HepG2 (cell line): ENCODE measurements at regions not wholly inside any gene's neighbourhood (a gene's known extent, or its start where the extent isn't known, plus 50 kb on each side); places are given as distances from the start of the nearest gene placed in this dataset.

ENCODE experiments used
- BCL3 ChIP-seq: sonication (generic); formaldehyde crosslinking; IDR thresholded peaks from 2 replicates; pipeline ENCODE4 v1.5.1; 2020; ENCODE audit warnings: mild to moderate bottlenecking, missing genetic modification reagents, moderate library complexity
- HOXA3 ChIP-seq: sonication (generic); formaldehyde crosslinking; IDR thresholded peaks from 2 replicates; pipeline ENCODE4 v1.5.0; 2020; ENCODE audit warnings: missing genetic modification reagents
- IKZF4 ChIP-seq: sonication (generic); formaldehyde crosslinking; IDR thresholded peaks from 2 replicates; pipeline ENCODE4 v1.5.1; 2020; ENCODE audit warnings: borderline replicate concordance, mild to moderate bottlenecking, low read depth, missing genetic modification reagents; ENCODE audit errors: not compliant biosample characterization
- KMT2A ChIP-seq: sonication (generic); formaldehyde crosslinking; IDR thresholded peaks from 2 replicates; pipeline ENCODE4 v1.4.0; 2020; ENCODE audit warnings: missing genetic modification reagents
- NFKB2 ChIP-seq: sonication (generic); formaldehyde crosslinking; IDR thresholded peaks from 2 replicates; pipeline ENCODE4 v1.4.0; 2020; ENCODE audit warnings: missing genetic modification reagents, borderline replicate concordance
- NR2F6 ChIP-seq, 2 experiments: IDR thresholded peaks; 2 replicates each; pipeline ENCODE4 v1.6.1; 2016; ENCODE audit warnings: antibody characterized with exemption in 1 of 2, mild to moderate bottlenecking in 1 of 2
- RBFOX2 ChIP-seq: fragments of 200-400 bp; formaldehyde crosslinking; IDR thresholded peaks from 2 replicates; pipeline ENCODE4 v1.6.1; 2017; ENCODE audit warnings: low read depth, mild to moderate bottlenecking, low read length
- ZNF605 ChIP-seq: sonication (generic); formaldehyde crosslinking; IDR thresholded peaks from 2 replicates; pipeline ENCODE4 v1.8.0; 2022; ENCODE audit warnings: mild to moderate bottlenecking, missing genetic modification reagents
- ZNF768 ChIP-seq: sonication (generic); formaldehyde crosslinking; IDR thresholded peaks from 2 replicates; pipeline ENCODE4 v1.4.0; 2020; ENCODE audit warnings: missing genetic modification reagents
- TF ChIP-seq, protein P1 (sequence below): sonication (generic); formaldehyde crosslinking; IDR thresholded peaks from one replicate; pipeline ENCODE4 v1.5.1; 2020; ENCODE audit warnings: mild to moderate bottlenecking, missing genetic modification reagents; ENCODE audit errors: not compliant biosample characterization
- TF ChIP-seq, protein P2 (sequence below): sonication (generic); formaldehyde crosslinking; IDR thresholded peaks from 2 replicates; pipeline ENCODE4 v1.4.0; 2020; ENCODE audit warnings: missing genetic modification reagents, borderline replicate concordance
- TF ChIP-seq, protein P3 (sequence below): sonication (generic); formaldehyde crosslinking; IDR thresholded peaks from 2 replicates; pipeline ENCODE4 v1.5.1; 2020; ENCODE audit warnings: mild to moderate bottlenecking, moderate library complexity, missing genetic modification reagents

- TF ChIP-seq, protein P1, sequence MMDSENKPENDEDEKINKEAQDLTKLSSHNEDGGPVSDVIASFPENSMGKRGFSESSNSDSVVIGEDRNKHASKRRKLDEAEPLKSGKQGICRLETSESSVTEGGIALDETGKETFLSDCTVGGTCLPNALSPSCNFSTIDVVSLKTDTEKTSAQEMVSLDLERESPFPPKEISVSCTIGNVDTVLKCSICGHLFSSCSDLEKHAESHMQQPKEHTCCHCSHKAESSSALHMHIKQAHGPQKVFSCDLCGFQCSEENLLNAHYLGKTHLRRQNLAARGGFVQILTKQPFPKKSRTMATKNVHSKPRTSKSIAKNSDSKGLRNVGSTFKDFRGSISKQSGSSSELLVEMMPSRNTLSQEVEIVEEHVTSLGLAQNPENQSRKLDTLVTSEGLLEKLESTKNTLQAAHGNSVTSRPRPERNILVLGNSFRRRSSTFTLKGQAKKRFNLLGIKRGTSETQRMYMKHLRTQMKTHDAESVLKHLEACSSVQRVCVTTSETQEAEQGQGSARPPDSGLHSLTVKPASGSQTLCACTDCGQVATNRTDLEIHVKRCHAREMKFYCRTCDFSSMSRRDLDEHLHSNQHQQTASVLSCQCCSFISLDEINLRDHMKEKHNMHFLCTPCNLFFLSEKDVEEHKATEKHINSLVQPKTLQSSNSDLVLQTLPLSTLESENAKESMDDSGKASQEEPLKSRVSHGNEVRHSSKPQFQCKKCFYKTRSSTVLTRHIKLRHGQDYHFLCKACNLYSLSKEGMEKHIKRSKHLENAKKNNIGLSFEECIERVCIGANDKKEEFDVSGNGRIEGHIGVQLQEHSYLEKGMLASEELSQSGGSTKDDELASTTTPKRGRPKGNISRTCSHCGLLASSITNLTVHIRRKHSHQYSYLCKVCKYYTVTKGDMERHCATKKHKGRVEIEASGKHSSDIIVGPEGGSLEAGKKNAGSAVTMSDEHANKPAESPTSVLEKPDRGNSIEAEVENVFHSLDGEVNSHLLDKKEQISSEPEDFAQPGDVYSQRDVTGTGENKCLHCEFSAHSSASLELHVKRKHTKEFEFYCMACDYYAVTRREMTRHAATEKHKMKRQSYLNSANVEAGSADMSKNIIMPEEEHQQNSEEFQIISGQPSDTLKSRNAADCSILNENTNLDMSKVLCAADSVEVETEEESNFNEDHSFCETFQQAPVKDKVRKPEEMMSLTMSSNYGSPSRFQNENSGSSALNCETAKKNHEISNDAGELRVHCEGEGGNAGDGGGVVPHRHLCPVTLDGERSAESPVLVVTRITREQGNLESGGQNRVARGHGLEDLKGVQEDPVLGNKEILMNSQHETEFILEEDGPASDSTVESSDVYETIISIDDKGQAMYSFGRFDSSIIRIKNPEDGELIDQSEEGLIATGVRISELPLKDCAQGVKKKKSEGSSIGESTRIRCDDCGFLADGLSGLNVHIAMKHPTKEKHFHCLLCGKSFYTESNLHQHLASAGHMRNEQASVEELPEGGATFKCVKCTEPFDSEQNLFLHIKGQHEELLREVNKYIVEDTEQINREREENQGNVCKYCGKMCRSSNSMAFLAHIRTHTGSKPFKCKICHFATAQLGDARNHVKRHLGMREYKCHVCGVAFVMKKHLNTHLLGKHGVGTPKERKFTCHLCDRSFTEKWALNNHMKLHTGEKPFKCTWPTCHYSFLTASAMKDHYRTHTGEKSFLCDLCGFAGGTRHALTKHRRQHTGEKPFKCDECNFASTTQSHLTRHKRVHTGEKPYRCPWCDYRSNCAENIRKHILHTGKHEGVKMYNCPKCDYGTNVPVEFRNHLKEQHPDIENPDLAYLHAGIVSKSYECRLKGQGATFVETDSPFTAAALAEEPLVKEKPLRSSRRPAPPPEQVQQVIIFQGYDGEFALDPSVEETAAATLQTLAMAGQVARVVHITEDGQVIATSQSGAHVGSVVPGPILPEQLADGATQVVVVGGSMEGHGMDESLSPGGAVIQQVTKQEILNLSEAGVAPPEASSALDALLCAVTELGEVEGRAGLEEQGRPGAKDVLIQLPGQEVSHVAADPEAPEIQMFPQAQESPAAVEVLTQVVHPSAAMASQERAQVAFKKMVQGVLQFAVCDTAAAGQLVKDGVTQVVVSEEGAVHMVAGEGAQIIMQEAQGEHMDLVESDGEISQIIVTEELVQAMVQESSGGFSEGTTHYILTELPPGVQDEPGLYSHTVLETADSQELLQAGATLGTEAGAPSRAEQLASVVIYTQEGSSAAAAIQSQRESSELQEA, result peak; percentile 43
- TF ChIP-seq, protein P2, sequence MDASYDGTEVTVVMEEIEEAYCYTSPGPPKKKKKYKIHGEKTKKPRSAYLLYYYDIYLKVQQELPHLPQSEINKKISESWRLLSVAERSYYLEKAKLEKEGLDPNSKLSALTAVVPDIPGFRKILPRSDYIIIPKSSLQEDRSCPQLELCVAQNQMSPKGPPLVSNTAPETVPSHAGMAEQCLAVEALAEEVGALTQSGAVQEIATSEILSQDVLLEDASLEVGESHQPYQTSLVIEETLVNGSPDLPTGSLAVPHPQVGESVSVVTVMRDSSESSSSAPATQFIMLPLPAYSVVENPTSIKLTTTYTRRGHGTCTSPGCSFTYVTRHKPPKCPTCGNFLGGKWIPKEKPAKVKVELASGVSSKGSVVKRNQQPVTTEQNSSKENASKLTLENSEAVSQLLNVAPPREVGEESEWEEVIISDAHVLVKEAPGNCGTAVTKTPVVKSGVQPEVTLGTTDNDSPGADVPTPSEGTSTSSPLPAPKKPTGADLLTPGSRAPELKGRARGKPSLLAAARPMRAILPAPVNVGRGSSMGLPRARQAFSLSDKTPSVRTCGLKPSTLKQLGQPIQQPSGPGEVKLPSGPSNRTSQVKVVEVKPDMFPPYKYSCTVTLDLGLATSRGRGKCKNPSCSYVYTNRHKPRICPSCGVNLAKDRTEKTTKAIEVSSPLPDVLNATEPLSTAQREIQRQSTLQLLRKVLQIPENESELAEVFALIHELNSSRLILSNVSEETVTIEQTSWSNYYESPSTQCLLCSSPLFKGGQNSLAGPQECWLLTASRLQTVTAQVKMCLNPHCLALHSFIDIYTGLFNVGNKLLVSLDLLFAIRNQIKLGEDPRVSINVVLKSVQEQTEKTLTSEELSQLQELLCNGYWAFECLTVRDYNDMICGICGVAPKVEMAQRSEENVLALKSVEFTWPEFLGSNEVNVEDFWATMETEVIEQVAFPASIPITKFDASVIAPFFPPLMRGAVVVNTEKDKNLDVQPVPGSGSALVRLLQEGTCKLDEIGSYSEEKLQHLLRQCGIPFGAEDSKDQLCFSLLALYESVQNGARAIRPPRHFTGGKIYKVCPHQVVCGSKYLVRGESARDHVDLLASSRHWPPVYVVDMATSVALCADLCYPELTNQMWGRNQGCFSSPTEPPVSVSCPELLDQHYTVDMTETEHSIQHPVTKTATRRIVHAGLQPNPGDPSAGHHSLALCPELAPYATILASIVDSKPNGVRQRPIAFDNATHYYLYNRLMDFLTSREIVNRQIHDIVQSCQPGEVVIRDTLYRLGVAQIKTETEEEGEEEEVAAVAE (CRISPR knock-in tag), result peak; percentile 98
- peak; percentile 53; the same call in 1 of the 2 replicates for TF ChIP-seq ZNF605 (CRISPR knock-in tag)
- no peak for TF ChIP-seq NR2F6 (IDR thresholded peaks at IDR 0.05)
- 0 out of 2 replicates have a peak, but pooled peaks have one; percentile 16 for TF ChIP-seq NR2F6 (CRISPR knock-in tag; IDR thresholded peaks at IDR 0.05)
- 0 out of 2 replicates have a peak, but pooled peaks have one; percentile 65 for TF ChIP-seq BCL3 (CRISPR knock-in tag)
- peak; percentile 83 for TF ChIP-seq RBFOX2
- TF ChIP-seq HOXA3 (CRISPR knock-in tag), result peak; percentile 81
- TF ChIP-seq IKZF4, result peak; percentile 14
- TF ChIP-seq, protein P3, sequence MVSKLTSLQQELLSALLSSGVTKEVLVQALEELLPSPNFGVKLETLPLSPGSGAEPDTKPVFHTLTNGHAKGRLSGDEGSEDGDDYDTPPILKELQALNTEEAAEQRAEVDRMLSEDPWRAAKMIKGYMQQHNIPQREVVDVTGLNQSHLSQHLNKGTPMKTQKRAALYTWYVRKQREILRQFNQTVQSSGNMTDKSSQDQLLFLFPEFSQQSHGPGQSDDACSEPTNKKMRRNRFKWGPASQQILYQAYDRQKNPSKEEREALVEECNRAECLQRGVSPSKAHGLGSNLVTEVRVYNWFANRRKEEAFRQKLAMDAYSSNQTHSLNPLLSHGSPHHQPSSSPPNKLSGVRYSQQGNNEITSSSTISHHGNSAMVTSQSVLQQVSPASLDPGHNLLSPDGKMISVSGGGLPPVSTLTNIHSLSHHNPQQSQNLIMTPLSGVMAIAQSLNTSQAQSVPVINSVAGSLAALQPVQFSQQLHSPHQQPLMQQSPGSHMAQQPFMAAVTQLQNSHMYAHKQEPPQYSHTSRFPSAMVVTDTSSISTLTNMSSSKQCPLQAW (CRISPR knock-in tag), result peak; percentile 25; the same call in 1 of the 2 replicates
- TF ChIP-seq NFKB2 (CRISPR knock-in tag), result peak; percentile 27; the same call in 1 of the 2 replicates
- TF ChIP-seq KMT2A, result 0 out of 2 replicates have a peak, but pooled peaks have one; percentile 68
- peak; percentile 64; the same call in 1 of the 2 replicates for TF ChIP-seq ZNF768
Measured at GRCh38 chr19:24033301-24033962, 53.6 kb upstream of the ZNF254 start (continued).
